SW 1271 (cell line): ENCODE measurements at regions not wholly inside any gene's neighbourhood (a gene's known extent, or its start where the extent isn't known, plus 50 kb on each side); places are given as distances from the start of the nearest gene placed in this dataset.
A peak's percentile ranks its signal among the peaks of the same experiment; 100 is the strongest.
"Not testable (repeated sequence)": the region's sequence is repeated elsewhere in the genome, so short reads cannot be mapped to it uniquely, and the experiment has no call there.

Source experiments
- DNase-seq, 2 experiments: peaks; one replicate each; lab custom pipeline; 2025; lab: John Stamatoyannopoulos, UW

- DNase-seq, result no peak
These were observed 799.2 kb downstream of the REEP3 start for GRCh38 chr10:64320448-64320847.

- no peak for DNase-seq
These were observed 808.3 kb downstream of the REEP3 start for GRCh38 chr10:64329510-64329909.

GRCh38 chr10:64332551-64332950 lies 811.4 kb downstream of the REEP3 start:
- no peak for DNase-seq

- no peak for DNase-seq
These were observed 812.9 kb downstream of the REEP3 start for GRCh38 chr10:64334084-64334483.

GRCh38 chr10:64344211-64344610 lies 823.0 kb downstream of the REEP3 start:
- DNase-seq, result no peak

GRCh38 chr10:64345856-64346255 lies 824.7 kb downstream of the REEP3 start:
- DNase-seq, result no peak

GRCh38 chr10:64346389-64346788 lies 825.2 kb downstream of the REEP3 start:
- no peak for DNase-seq

- DNase-seq, result no peak
These were observed 829.5 kb downstream of the REEP3 start for GRCh38 chr10:64350665-64351064.

GRCh38 chr10:64358907-64359306 lies 837.7 kb downstream of the REEP3 start:
- DNase-seq, result no peak

GRCh38 chr10:64360240-64360639 lies 839.0 kb downstream of the REEP3 start:
- not testable (repeated sequence) for DNase-seq

GRCh38 chr10:64363687-64364086 lies 842.5 kb downstream of the REEP3 start:
- DNase-seq, result no peak

- no peak for DNase-seq
These were observed 844.5 kb downstream of the REEP3 start for GRCh38 chr10:64365663-64366062.

GRCh38 chr10:64368298-64368697 lies 847.1 kb downstream of the REEP3 start:
- no peak for DNase-seq

- DNase-seq, result no peak
These were observed 848.9 kb downstream of the REEP3 start for GRCh38 chr10:64369885-64370773.

- no peak for DNase-seq
These were observed 853.1 kb downstream of the REEP3 start for GRCh38 chr10:64374346-64374745.

- DNase-seq, result no peak
These were observed 855.0 kb downstream of the REEP3 start for GRCh38 chr10:64376167-64376566.

- no peak for DNase-seq
These were observed 858.7 kb downstream of the REEP3 start for GRCh38 chr10:64379898-64380297.

GRCh38 chr10:64385355-64385754 lies 864.2 kb downstream of the REEP3 start:
- DNase-seq, result no peak

- peak in 1 of 2 experiments; percentile 1 for DNase-seq
These were observed 873.5 kb downstream of the REEP3 start for GRCh38 chr10:64394744-64395143.

GRCh38 chr10:64396105-64396708 lies 875.0 kb downstream of the REEP3 start:
- peak in 1 of 2 experiments; percentile 33 for DNase-seq

- DNase-seq, result no peak
These were observed 875.9 kb downstream of the REEP3 start for GRCh38 chr10:64397125-64397524.

GRCh38 chr10:64408391-64409183 lies 887.4 kb downstream of the REEP3 start:
- no peak for DNase-seq

- DNase-seq, result no peak
These were observed 888.1 kb downstream of the REEP3 start for GRCh38 chr10:64409349-64409748.
